Ovary (tissue), 7 donors: ENCODE measurements at regions not wholly inside any gene's neighbourhood (a gene's known extent, or its start where the extent isn't known, plus 50 kb on each side); places are given as distances from the start of the nearest gene placed in this dataset.
"Not testable (repeated sequence)": the region's sequence is repeated elsewhere in the genome, so short reads cannot be mapped to it uniquely, and the experiment has no call there.

Source experiments
- DNase-seq, 5 donors: peaks; one replicate each; pipeline ENCODE4 v3.0.0-alpha.2; 2019 to 2020
- H3K27ac ChIP-seq, 2 donors: fragments of 200-600 bp; one replicate each; pipeline versions ENCODE4 v1.5.1 to v1.8.0; 2019 to 2022
- H3K27me3 ChIP-seq: fragments of 200-600 bp; one replicate; pipeline ENCODE4 v1.8.0; 2022
- H3K36me3 ChIP-seq: fragments of 200-600 bp; sonication (generic); one replicate; pipeline ENCODE4 v1.5.1; 2019
- H3K4me1 ChIP-seq: one replicate; pipeline ENCODE4 v1.8.1; 2013; ENCODE audit warnings: mild to moderate bottlenecking, moderate library complexity; ENCODE audit not compliant: insufficient read depth
- H3K4me3 ChIP-seq: fragments of 200-600 bp; sonication (generic); one replicate; pipeline ENCODE4 v1.5.1; 2017
- H3K9me3 ChIP-seq, 2 donors: fragments of 200-600 bp in 1 of 2; sonication (generic) in 1 of 2; one replicate each; pipeline versions ENCODE4 v1.5.1 to v1.8.1; 2013 to 2019; ENCODE audit warnings: mild to moderate bottlenecking in 1 of 2, moderate library complexity in 1 of 2
- CTCF ChIP-seq, 3 donors: fragments of 450-650 bp in 2 of 3; fragments of 200-600 bp in 1 of 3; IDR thresholded peaks; one replicate each; pipeline versions ENCODE4 v1.5.1 to v1.8.0; 2016 to 2022; ENCODE audit warnings: antibody characterized with exemption in 3 of 3, mild to moderate bottlenecking in 1 of 3
- EP300 ChIP-seq: sonication (generic); formaldehyde crosslinking; IDR thresholded peaks from one replicate; pipeline ENCODE4 v1.6.1; 2017; ENCODE audit warnings: antibody characterized with exemption
- POLR2A ChIP-seq: fragments of 450-650 bp; IDR thresholded peaks from one replicate; pipeline ENCODE4 v1.6.1; 2017; ENCODE audit warnings: antibody characterized with exemption, mild to moderate bottlenecking, moderate library complexity
- WGBS, 3 donors: extraction: QIAGEN DNeasy Blood & Tissue Kit in 1 of 3; methylation state at CpG; one replicate each; pipeline versions ENCODE4 v1.1.5 to v1.1.7; 2013 to 2017; 5-methylcytosine and 5-hydroxymethylcytosine counted together
- intact Hi-C, 4 donors: fragments of 100-400 bp; cut with DNase I; formaldehyde crosslinking; loops; one replicate each; pipeline versions ENCODE4 v1.11.0 to v1.15.1; 2022 to 2023
- donor health status: DM: no; HTN: no; CAD: no; lungs with moderate emphysema.
- donor health status: DM: no; HTN: no; CAD: no.
- donor health status: Bipolar disorder and iron deficiency.
- donor health status: DM: no; HTN: no; CAD: no.
- donor health status: DM: yes; HTN: yes; CAD: no.

GRCh38 chr5:167081561-167081960, 1209.9 kb upstream of the WWC1 start:
- no peak for TF ChIP-seq EP300
- no peak for TF ChIP-seq POLR2A
- TF ChIP-seq CTCF (IDR thresholded peaks at IDR 0.05) = no peak
- Histone ChIP-seq H3K9me3 (no peaks in the 10 kb centered on the region), H3K27ac (no peak overlapping the region), H3K4me1 (no peaks in the 10 kb centered on the region), H3K36me3 (no peaks in the 10 kb centered on the region), H3K27me3 (no peaks in the 10 kb centered on the region), H3K4me3 (no peak overlapping the region)
- intact Hi-C loops = no loop called here
- no peak for DNase-seq
- WGBS, 3 donors = 38 to 54% (median 40%) methylated on average over 4 of the region's 4 CpGs

DNA sequence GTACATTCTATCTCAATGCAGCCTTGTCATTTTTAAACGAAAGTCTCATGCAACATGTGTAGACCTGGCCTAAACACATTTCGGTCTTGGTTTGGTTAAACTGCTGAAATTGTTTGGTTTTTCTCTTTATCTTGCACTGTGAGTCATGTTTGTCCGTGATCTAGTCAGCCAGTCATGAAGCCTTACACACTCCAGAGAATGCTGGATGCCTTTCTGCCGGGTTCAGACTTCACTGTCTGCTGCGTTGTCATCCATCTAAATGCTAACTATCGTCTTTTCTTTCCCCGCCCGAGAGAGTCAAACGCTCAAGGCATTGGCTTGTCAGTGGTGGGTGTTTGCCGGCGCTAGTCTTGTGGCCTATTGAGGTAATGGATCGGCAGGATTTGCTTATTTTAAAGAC, 1194.6 kb upstream of the WWC1 start:
- no peak for DNase-seq
- WGBS, 3 donors = 53 to 78% (median 74%) methylated on average over 12 of the region's 12 CpGs
- H3K4me3 ChIP-seq = no peak overlapping the region
- H3K4me1 ChIP-seq = no peaks in the 10 kb centered on the region
- intact Hi-C loops = no loop called here
- no peaks in the 10 kb centered on the region for H3K27me3 ChIP-seq
- H3K27ac ChIP-seq = no peak overlapping the region
- no peaks in the 10 kb centered on the region for H3K36me3 ChIP-seq
- no peak for TF ChIP-seq POLR2A
- H3K9me3 ChIP-seq = no peaks in the 10 kb centered on the region

- intact Hi-C loops = no loop called here
- no peaks in the 10 kb centered on the region for H3K4me1 ChIP-seq
- no peaks in the 10 kb centered on the region for H3K36me3 ChIP-seq
- no peak for TF ChIP-seq CTCF (IDR thresholded peaks at IDR 0.05)
- TF ChIP-seq EP300 = no peak
- TF ChIP-seq POLR2A = no peak
- no peaks in the 10 kb centered on the region for H3K9me3 ChIP-seq
- no peak for DNase-seq
- H3K4me3 ChIP-seq = no peak overlapping the region
- no peak overlapping the region for H3K27ac ChIP-seq
- 86 to 88% (median 86%) methylated on average over 4 of the region's 4 CpGs for WGBS, 3 donors
- no peaks in the 10 kb centered on the region for H3K27me3 ChIP-seq
These were observed 1187.1 kb upstream of the WWC1 start for GRCh38 chr5:167104351-167104750.

DNA sequence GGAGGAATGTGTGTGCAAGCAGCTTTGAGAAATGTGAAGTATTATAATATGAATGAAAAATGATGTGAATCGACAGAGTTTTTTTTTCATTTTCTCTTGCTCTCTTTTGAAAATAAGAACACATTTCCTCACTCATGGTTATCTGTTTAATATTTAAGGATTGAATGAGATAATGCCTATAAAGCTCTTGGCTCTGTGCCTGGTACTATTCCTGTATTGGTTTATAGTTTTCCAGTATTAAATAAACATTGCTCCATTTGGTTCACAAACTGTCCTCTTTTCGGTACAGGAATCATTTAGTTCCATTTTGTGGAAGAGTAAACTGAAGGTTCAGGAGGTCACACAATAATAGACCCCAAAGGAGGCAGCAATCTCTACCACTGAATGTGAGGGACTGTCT, 1185.5 kb upstream of the WWC1 start:
- H3K9me3 ChIP-seq = no peaks in the 10 kb centered on the region
- no peaks in the 10 kb centered on the region for H3K27me3 ChIP-seq
- H3K27ac ChIP-seq = no peak overlapping the region
- intact Hi-C loops = no loop called here
- no peak for DNase-seq
- no peaks in the 10 kb centered on the region for H3K4me1 ChIP-seq
- no peaks in the 10 kb centered on the region for H3K36me3 ChIP-seq
- H3K4me3 ChIP-seq = no peak overlapping the region
- no peak for TF ChIP-seq CTCF (IDR thresholded peaks at IDR 0.05)
- no peak for TF ChIP-seq POLR2A
- no peak for TF ChIP-seq EP300
- 62 to 78% (median 77%) methylated on average over 2 of the region's 2 CpGs for WGBS, 3 donors

DNA sequence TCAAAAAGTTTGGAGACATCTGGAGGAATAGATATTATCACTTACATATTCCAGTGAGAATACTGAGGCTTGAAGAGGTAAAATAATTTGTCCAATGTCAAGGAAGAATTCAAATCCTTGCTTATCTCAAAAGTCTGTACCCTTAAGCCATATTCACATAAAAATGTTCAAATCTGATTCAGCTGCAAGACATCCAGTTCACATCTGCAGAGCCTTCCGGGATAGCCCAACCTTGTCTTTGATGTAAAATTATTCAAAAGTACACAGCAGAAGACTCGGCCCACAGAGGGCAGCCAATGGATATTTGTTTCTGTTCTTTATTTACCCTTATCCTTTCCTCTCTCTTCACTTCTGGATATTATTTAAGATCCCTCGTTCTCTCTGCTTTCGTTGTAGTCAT, 1183.8 kb upstream of the WWC1 start:
- Histone ChIP-seq H3K36me3 (no peaks in the 10 kb centered on the region), H3K27me3 (no peaks in the 10 kb centered on the region), H3K9me3 (no peaks in the 10 kb centered on the region), H3K4me1 (no peaks in the 10 kb centered on the region), H3K27ac (no peak overlapping the region), H3K4me3 (no peak overlapping the region)
- WGBS, 3 donors = 77 to 87% (median 85%) methylated on average over 4 of the region's 4 CpGs
- DNase-seq = no peak
- intact Hi-C loops = no loop called here
- no peak for TF ChIP-seq POLR2A
- no peak for TF ChIP-seq EP300
- no peak for TF ChIP-seq CTCF (IDR thresholded peaks at IDR 0.05)

- WGBS, 3 donors = 92 to 94% (median 92%) methylated on average over 9 of the region's 9 CpGs
- H3K36me3 ChIP-seq, H3K4me3 ChIP-seq, intact Hi-C loops, H3K4me1 ChIP-seq, H3K9me3 ChIP-seq, H3K27me3 ChIP-seq, H3K27ac ChIP-seq, DNase-seq: not testable (repeated sequence)
These were observed 1183.2 kb upstream of the WWC1 start for GRCh38 chr5:167108266-167108665.
